ENCODE measurements at regions not wholly inside any gene's neighbourhood (a gene's known extent, or its start where the extent isn't known, plus 50 kb on each side); places are given as distances from the start of the nearest gene placed in this dataset.

GRCh38 chr1:195766709-195767108, 841.5 kb downstream of the KCNT2 start:
- Mint-ChIP-seq H3K4me3 (no peak overlapping the region), H3K27me3 (peaks cover 3% of the 10 kb centered on the region), H3K27ac (no peak overlapping the region), H3K9me3 (no peaks in the 10 kb centered on the region), H3K36me3 (ENCODE audit: low read depth) (no peaks in the 10 kb centered on the region), H3K4me1 (no peaks in the 10 kb centered on the region)
- ATAC-seq (replicated peaks) = no peak

- no peak overlapping the region for H3K27ac Mint-ChIP-seq
- ATAC-seq (replicated peaks) = no peak
- no peak overlapping the region for H3K4me3 Mint-ChIP-seq
Observed at GRCh38 chr1:195765099-195765498, 843.1 kb downstream of the KCNT2 start.

GRCh38 chr1:195763907-195764374, 844.3 kb downstream of the KCNT2 start:
- H3K36me3 Mint-ChIP-seq (ENCODE audit: low read depth) = no peaks in the 10 kb centered on the region
- no peak overlapping the region for H3K4me3 Mint-ChIP-seq
- H3K27ac Mint-ChIP-seq = no peak overlapping the region
- H3K9me3 Mint-ChIP-seq = no peaks in the 10 kb centered on the region
- no peak for ATAC-seq (replicated peaks)
- H3K27me3 Mint-ChIP-seq = no peaks in the 10 kb centered on the region
- H3K4me1 Mint-ChIP-seq = no peaks in the 10 kb centered on the region

More at GRCh38 chr1:195765099-195765498, 843.1 kb downstream of the KCNT2 start:
- H3K9me3 Mint-ChIP-seq = no peaks in the 10 kb centered on the region
- H3K4me1 Mint-ChIP-seq = no peaks in the 10 kb centered on the region
- no peaks in the 10 kb centered on the region for H3K36me3 Mint-ChIP-seq (ENCODE audit: low read depth)
- H3K27me3 Mint-ChIP-seq = peaks cover 1% of the 10 kb centered on the region

GRCh38 chr1:195763146-195763906, 844.9 kb downstream of the KCNT2 start:
- H3K36me3 Mint-ChIP-seq (ENCODE audit: low read depth) = no peaks in the 10 kb centered on the region
- no peak overlapping the region for H3K4me3 Mint-ChIP-seq
- no peak for ATAC-seq (replicated peaks)
- H3K27me3 Mint-ChIP-seq = no peaks in the 10 kb centered on the region
- H3K9me3 Mint-ChIP-seq = no peaks in the 10 kb centered on the region
- no peak overlapping the region for H3K27ac Mint-ChIP-seq
- H3K4me1 Mint-ChIP-seq = no peaks in the 10 kb centered on the region

GRCh38 chr1:195761104-195761503, 847.1 kb downstream of the KCNT2 start:
- H3K27ac Mint-ChIP-seq = no peak overlapping the region
- no peaks in the 10 kb centered on the region for H3K36me3 Mint-ChIP-seq (ENCODE audit: low read depth)

GRCh38 chr1:195756109-195756508, 852.1 kb downstream of the KCNT2 start:
- Mint-ChIP-seq H3K4me3 (no peak overlapping the region), H3K27me3 (peaks cover 3% of the 10 kb centered on the region), H3K4me1 (no peaks in the 10 kb centered on the region), H3K9me3 (no peaks in the 10 kb centered on the region), H3K36me3 (ENCODE audit: low read depth) (no peaks in the 10 kb centered on the region), H3K27ac (no peak overlapping the region)
- no peak for ATAC-seq (replicated peaks)

More at GRCh38 chr1:195761104-195761503, 847.1 kb downstream of the KCNT2 start:
- Mint-ChIP-seq H3K4me3 (no peak overlapping the region), H3K27me3 (no peaks in the 10 kb centered on the region), H3K9me3 (no peaks in the 10 kb centered on the region), H3K4me1 (no peaks in the 10 kb centered on the region)
- no peak for ATAC-seq (replicated peaks)

GRCh38 chr1:195754874-195755273, 853.4 kb downstream of the KCNT2 start:
- no peak for ATAC-seq (replicated peaks)
- no peaks in the 10 kb centered on the region for H3K4me1 Mint-ChIP-seq
- H3K27me3 Mint-ChIP-seq = peaks cover 3% of the 10 kb centered on the region
- H3K9me3 Mint-ChIP-seq = no peaks in the 10 kb centered on the region
- H3K27ac Mint-ChIP-seq = no peak overlapping the region
- H3K36me3 Mint-ChIP-seq (ENCODE audit: low read depth) = no peaks in the 10 kb centered on the region
- H3K4me3 Mint-ChIP-seq = no peak overlapping the region

GRCh38 chr1:195754303-195754702, 853.9 kb downstream of the KCNT2 start:
- Mint-ChIP-seq H3K27me3 (peaks cover 3% of the 10 kb centered on the region), H3K4me1 (no peaks in the 10 kb centered on the region), H3K4me3 (no peak overlapping the region), H3K27ac (no peak overlapping the region), H3K9me3 (no peaks in the 10 kb centered on the region), H3K36me3 (ENCODE audit: low read depth) (no peaks in the 10 kb centered on the region)
- ATAC-seq (replicated peaks) = no peak

GRCh38 chr1:195748969-195749368, 859.3 kb downstream of the KCNT2 start:
- H3K36me3 Mint-ChIP-seq (ENCODE audit: low read depth) = no peaks in the 10 kb centered on the region
- no peak overlapping the region for H3K4me3 Mint-ChIP-seq
- no peak overlapping the region for H3K27ac Mint-ChIP-seq
- no peaks in the 10 kb centered on the region for H3K4me1 Mint-ChIP-seq
- H3K27me3 Mint-ChIP-seq = no peaks in the 10 kb centered on the region
- no peak for ATAC-seq (replicated peaks)
- no peaks in the 10 kb centered on the region for H3K9me3 Mint-ChIP-seq

GRCh38 chr1:195745189-195746010, 862.8 kb downstream of the KCNT2 start:
- Mint-ChIP-seq H3K36me3 (ENCODE audit: low read depth) (no peaks in the 10 kb centered on the region), H3K4me1 (no peaks in the 10 kb centered on the region), H3K9me3 (no peaks in the 10 kb centered on the region), H3K27ac (no peak overlapping the region), H3K4me3 (no peak overlapping the region), H3K27me3 (no peaks in the 10 kb centered on the region)
- no peak for ATAC-seq (replicated peaks)

GRCh38 chr1:195744256-195744655, 864.0 kb downstream of the KCNT2 start:
- no peak for ATAC-seq (replicated peaks)
- no peak overlapping the region for H3K27ac Mint-ChIP-seq

GRCh38 chr1:195740862-195741261, 867.4 kb downstream of the KCNT2 start:
- no peaks in the 10 kb centered on the region for H3K27me3 Mint-ChIP-seq
- no peak for ATAC-seq (replicated peaks)
- no peaks in the 10 kb centered on the region for H3K36me3 Mint-ChIP-seq (ENCODE audit: low read depth)
- H3K4me3 Mint-ChIP-seq = no peak overlapping the region
- no peaks in the 10 kb centered on the region for H3K9me3 Mint-ChIP-seq
- H3K4me1 Mint-ChIP-seq = no peaks in the 10 kb centered on the region
- no peak overlapping the region for H3K27ac Mint-ChIP-seq

More at GRCh38 chr1:195744256-195744655, 864.0 kb downstream of the KCNT2 start:
- H3K4me1 Mint-ChIP-seq = no peaks in the 10 kb centered on the region
- H3K36me3 Mint-ChIP-seq (ENCODE audit: low read depth) = no peaks in the 10 kb centered on the region
- H3K4me3 Mint-ChIP-seq = no peak overlapping the region
- no peaks in the 10 kb centered on the region for H3K9me3 Mint-ChIP-seq
- H3K27me3 Mint-ChIP-seq = no peaks in the 10 kb centered on the region

- Mint-ChIP-seq H3K4me1 (no peaks in the 10 kb centered on the region), H3K4me3 (no peak overlapping the region), H3K36me3 (ENCODE audit: low read depth) (no peaks in the 10 kb centered on the region), H3K27me3 (peaks cover 2% of the 10 kb centered on the region), H3K9me3 (no peaks in the 10 kb centered on the region), H3K27ac (no peak overlapping the region)
- ATAC-seq (replicated peaks) = no peak
Observed at GRCh38 chr1:195738966-195739650, 869.1 kb downstream of the KCNT2 start.

- ATAC-seq (replicated peaks) = no peak
- H3K36me3 Mint-ChIP-seq (ENCODE audit: low read depth) = no peaks in the 10 kb centered on the region
Observed at GRCh38 chr1:195735140-195735539, 873.1 kb downstream of the KCNT2 start.

More at GRCh38 chr1:195735140-195735539, 873.1 kb downstream of the KCNT2 start:
- H3K9me3 Mint-ChIP-seq = no peaks in the 10 kb centered on the region
- H3K4me3 Mint-ChIP-seq = no peak overlapping the region
- H3K4me1 Mint-ChIP-seq = no peaks in the 10 kb centered on the region
- H3K27ac Mint-ChIP-seq = no peak overlapping the region
- H3K27me3 Mint-ChIP-seq = peaks cover 10% of the 10 kb centered on the region

Measured in activated T-helper 17 cell treated with anti-CD3 and anti-CD28 coated beads, Interleukin-2, amount 50 U/mL, for 72 hours (primary cell).